HL-60 (cell line): ENCODE measurements at regions not wholly inside any gene's neighbourhood (a gene's known extent, or its start where the extent isn't known, plus 50 kb on each side); places are given as distances from the start of the nearest gene placed in this dataset.

ENCODE experiments used
- POLR2AphosphoS5 ChIP-seq: IDR thresholded peaks from 2 replicates; pipeline ENCODE4 v1.6.1; 2012; ENCODE audit warnings: low read depth
- TF ChIP-seq, protein P1 (sequence below): IDR thresholded peaks from one replicate; pipeline ENCODE4 v1.5.1; 2011; ENCODE audit warnings: low read length, control low read depth, inconsistent platforms; ENCODE audit not compliant: insufficient read depth

DNA sequence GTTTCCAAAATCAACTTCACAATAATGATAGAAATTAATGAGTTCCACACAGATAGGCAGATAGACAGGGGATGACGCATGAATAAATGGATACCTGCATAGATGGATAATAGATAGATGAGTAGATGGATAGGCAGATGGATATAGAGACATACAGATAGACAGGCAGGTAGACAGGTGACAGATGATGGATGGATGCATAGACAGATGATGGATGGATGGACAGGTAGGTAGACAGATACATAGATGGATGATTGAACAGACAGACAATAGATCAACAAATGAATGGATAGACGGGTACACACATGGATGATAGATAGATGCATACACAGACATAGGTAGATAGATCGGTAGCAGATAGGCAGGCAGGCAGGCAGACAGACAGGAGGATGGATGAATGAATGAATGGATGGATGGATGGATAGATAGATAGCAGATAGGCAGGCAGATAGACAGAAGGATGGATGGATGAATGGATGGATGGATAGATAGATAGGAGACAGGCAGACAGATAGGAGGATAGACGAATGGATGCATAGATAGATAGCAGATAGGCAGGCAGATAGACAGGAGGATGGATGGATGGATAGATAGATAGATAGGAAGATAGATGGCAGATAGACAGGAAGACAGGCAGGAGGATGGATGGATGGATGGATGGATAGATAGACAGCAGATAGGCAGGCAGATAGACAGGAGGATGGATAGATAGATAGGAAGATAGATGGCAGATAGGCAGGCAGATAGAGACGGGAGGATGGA is 142.5 kb downstream of the RBFOX3 start:
- TF ChIP-seq, protein P1, sequence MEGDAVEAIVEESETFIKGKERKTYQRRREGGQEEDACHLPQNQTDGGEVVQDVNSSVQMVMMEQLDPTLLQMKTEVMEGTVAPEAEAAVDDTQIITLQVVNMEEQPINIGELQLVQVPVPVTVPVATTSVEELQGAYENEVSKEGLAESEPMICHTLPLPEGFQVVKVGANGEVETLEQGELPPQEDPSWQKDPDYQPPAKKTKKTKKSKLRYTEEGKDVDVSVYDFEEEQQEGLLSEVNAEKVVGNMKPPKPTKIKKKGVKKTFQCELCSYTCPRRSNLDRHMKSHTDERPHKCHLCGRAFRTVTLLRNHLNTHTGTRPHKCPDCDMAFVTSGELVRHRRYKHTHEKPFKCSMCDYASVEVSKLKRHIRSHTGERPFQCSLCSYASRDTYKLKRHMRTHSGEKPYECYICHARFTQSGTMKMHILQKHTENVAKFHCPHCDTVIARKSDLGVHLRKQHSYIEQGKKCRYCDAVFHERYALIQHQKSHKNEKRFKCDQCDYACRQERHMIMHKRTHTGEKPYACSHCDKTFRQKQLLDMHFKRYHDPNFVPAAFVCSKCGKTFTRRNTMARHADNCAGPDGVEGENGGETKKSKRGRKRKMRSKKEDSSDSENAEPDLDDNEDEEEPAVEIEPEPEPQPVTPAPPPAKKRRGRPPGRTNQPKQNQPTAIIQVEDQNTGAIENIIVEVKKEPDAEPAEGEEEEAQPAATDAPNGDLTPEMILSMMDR, result no peak
- no peak for TF ChIP-seq POLR2AphosphoS5
